HepG2 (cell line): ENCODE measurements at regions not wholly inside any gene's neighbourhood (a gene's known extent, or its start where the extent isn't known, plus 50 kb on each side); places are given as distances from the start of the nearest gene placed in this dataset.

Experiments used
- EHMT2 ChIP-seq: fragments of 200-600 bp; sonication (generic); IDR thresholded peaks from 2 replicates; pipeline ENCODE4 v1.7.0; 2017; ENCODE audit warnings: antibody characterized with exemption, low read depth, low read length, borderline replicate concordance
- KDM2A ChIP-seq: sonication (generic); formaldehyde crosslinking; IDR thresholded peaks from 2 replicates; pipeline ENCODE4 v1.4.0; 2020; ENCODE audit warnings: low read depth, missing genetic modification reagents, borderline replicate concordance
- PTBP1 ChIP-seq: fragments of 200-400 bp; formaldehyde crosslinking; IDR thresholded peaks from 2 replicates; pipeline ENCODE4 v1.6.1; 2018; ENCODE audit warnings: low read length, low read depth; ENCODE audit not compliant: poor library complexity, severe bottlenecking
- SRSF1 ChIP-seq: fragments of 200-400 bp; formaldehyde crosslinking; optimal IDR thresholded peaks from 2 replicates; pipeline ENCODE3; 2017; ENCODE audit warnings: mild to moderate bottlenecking, low read depth, low read length, moderate library complexity
- TF ChIP-seq, protein P1 (sequence below): sonication (generic); formaldehyde crosslinking; IDR thresholded peaks from 2 replicates; pipeline ENCODE4 v1.8.0; 2022; ENCODE audit warnings: mild to moderate bottlenecking, missing genetic modification reagents; ENCODE audit not compliant: insufficient replicate concordance

DNA sequence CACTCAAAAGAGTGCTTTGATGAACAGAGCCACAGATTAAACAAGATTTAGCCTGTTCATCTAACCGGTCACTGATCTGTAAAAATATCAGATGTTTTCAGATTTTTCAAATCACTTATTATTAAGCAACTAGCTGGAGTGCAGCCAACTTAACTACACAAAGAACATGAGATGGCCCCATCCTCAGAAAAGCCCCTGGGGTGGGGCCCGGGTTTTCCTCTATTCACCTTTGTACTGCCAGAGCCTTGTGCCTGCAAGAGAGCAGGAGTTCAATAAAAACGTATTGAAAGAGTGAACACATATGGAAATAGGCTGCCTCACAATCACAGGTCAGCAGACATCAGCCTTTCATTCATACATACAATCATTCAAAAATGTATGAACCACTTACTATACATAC lies 516.1 kb downstream of the OMA1 start:
- TF ChIP-seq KDM2A (CRISPR knock-in tag): no peak
- TF ChIP-seq, protein P1, sequence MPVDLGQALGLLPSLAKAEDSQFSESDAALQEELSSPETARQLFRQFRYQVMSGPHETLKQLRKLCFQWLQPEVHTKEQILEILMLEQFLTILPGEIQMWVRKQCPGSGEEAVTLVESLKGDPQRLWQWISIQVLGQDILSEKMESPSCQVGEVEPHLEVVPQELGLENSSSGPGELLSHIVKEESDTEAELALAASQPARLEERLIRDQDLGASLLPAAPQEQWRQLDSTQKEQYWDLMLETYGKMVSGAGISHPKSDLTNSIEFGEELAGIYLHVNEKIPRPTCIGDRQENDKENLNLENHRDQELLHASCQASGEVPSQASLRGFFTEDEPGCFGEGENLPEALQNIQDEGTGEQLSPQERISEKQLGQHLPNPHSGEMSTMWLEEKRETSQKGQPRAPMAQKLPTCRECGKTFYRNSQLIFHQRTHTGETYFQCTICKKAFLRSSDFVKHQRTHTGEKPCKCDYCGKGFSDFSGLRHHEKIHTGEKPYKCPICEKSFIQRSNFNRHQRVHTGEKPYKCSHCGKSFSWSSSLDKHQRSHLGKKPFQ: no peak
- no peak for TF ChIP-seq SRSF1
- no peak for TF ChIP-seq PTBP1
- no peak for TF ChIP-seq EHMT2
